ENCODE measurements at regions not wholly inside any gene's neighbourhood (a gene's known extent, or its start where the extent isn't known, plus 50 kb on each side); places are given as distances from the start of the nearest gene placed in this dataset.
"Not testable (repeated sequence)": the region's sequence is repeated elsewhere in the genome, so short reads cannot be mapped to it uniquely, and the experiment has no call there.

DNA sequence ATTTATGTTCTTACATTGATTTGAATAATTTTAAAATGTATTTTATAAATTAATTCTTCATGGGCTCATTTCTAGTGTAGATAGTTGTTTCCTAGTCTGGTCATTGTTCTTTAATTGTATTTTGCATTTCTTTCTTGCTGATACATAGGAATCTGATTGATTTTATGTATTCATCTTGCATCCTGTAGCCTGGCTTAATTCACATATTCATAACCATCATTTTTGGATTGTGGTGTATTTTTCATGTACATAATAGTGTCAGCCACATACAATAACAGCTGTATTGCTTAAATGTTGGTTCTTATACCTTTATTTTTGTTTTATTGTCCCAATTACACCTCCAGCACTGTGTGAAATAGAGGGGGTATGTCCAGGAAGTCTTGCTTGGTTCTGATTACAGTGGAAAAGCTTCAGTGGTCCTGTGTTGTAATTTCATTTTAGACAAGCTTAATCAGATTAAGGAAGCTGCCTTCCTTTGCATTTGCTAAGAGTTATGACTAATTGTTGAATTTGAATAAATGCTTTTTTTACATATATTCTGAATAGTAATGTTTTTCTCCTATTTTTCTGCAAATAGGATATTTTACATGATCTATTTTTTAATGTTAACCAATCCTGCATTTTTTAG lies 103.7 kb downstream of the USP22 start:
- H3K4me3 ChIP-seq (ENCODE audit: low read length): no peak overlapping the region
- no peak for DNase-seq (ENCODE audit: low read depth)
- TF ChIP-seq CTCF (conservative IDR thresholded peaks at IDR 0.05; ENCODE audit: low read depth, low read length): no peak

DNA sequence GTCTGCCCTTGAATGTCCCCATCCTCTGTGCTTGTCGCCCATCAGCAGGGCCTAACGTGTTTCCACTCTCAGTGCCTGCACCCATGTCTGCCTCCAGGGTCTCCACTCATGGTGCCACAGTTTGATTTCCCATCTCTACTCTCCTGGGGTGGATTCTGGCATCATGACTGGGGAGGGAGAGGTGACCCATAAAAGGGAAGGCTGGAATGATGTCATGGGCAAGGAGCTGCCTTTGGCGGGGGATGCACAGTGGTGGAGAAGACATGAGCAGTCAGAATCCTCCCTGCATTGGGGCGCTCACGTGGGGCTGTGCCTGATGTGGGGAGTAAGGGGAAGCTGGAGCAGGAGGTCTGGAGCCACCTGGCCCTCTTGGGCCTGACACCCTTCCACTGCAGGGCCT lies 100.9 kb downstream of the USP22 start:
- no peak for TF ChIP-seq CTCF (conservative IDR thresholded peaks at IDR 0.05; ENCODE audit: low read depth, low read length)
- no peak overlapping the region for H3K4me3 ChIP-seq (ENCODE audit: low read length)
- DNase-seq (ENCODE audit: low read depth): no peak

GRCh38 chr17:20944014-20944865 lies 98.6 kb downstream of the USP22 start:
- H3K4me3 ChIP-seq (ENCODE audit: low read length): no peak overlapping the region
- DNase-seq (ENCODE audit: low read depth): no peak
- TF ChIP-seq CTCF (conservative IDR thresholded peaks at IDR 0.05; ENCODE audit: low read depth, low read length): peak; percentile 63

GRCh38 chr17:20947708-20948107 lies 95.1 kb downstream of the USP22 start:
- H3K4me3 ChIP-seq (ENCODE audit: low read length): not testable (repeated sequence)

DNA sequence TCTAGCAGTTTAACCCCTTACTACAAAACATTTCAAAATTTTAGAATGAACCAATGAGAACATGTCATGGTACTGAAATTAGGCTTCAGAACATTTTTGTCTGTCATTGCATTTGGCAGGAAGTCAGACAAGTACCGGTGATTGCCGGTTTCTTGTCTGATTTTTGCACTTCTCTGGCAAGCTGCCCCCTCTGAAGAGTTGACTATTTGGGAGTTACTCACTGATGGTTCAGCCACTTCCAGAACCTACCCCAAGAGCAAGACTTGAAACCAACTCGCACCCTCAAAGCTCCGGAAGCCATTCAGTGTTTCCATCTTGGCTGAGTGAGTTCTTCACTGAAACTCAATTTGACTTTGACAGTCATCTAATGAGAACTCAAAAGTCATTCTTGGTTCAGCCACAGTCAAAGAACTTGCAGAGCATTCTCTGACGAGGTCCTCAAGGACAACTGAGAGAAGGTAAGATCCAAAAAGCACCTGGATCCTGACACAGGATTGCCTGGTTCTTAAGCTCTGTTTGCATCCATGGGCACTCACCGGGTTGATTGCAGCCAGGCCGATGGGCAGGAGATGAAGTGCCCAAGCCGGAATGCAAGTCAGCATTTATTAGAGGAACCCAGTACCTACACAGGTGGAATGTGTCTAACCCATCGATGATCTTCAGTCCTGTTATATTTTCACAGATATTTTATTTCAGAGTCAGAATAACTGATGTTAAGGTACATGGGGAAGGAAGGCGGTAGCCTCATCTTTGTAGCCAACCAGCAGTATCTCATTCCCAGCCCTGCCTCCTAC lies 93.6 kb downstream of the USP22 start:
- DNase-seq (ENCODE audit: low read depth): no peak
- no peak for TF ChIP-seq CTCF (conservative IDR thresholded peaks at IDR 0.05; ENCODE audit: low read depth, low read length)
- no peak overlapping the region for H3K4me3 ChIP-seq (ENCODE audit: low read length)

More at GRCh38 chr17:20947708-20948107, 95.1 kb downstream of the USP22 start:
- DNase-seq (ENCODE audit: low read depth): not testable (repeated sequence)

Data from retinal pigment epithelial cell (primary cell).